ENCODE measurements at regions not wholly inside any gene's neighbourhood (a gene's known extent, or its start where the extent isn't known, plus 50 kb on each side); places are given as distances from the start of the nearest gene placed in this dataset.

GRCh38 chr14:101017209-101017608 is 113.7 kb upstream of the RTL1 start:
- H4K20me1 ChIP-seq (ENCODE audit: insufficient read depth, low read length) = peaks cover 57% of the 10 kb centered on the region
- TF ChIP-seq MAFK (IDR thresholded peaks at IDR 0.05; ENCODE audit: low read depth, low read length) (peak; percentile 66), FOS (IDR thresholded peaks at IDR 0.05; ENCODE audit: low read depth, low read length) (no peak)
- no peak overlapping the region for H3K56ac ChIP-seq (ENCODE audit: extremely low read depth, insufficient read depth, low read length)
- H4K5ac ChIP-seq (ENCODE audit: low read depth, low read length) = no peak overlapping the region
- no peak overlapping the region for H3K18ac ChIP-seq (ENCODE audit: low read depth, low read length)
- ChIA-PET POLR2A (ENCODE audit: unreplicated experiment) (no interaction called here), CTCF (no interaction called here)
- BruUV-seq (replicated peaks) = no TSS peak
- H3K36me3 ChIP-seq (ENCODE audit: control insufficient read depth, insufficient read depth, low read length) = peaks cover 34% of the 10 kb centered on the region
- peaks cover 4 to 45% of the 10 kb centered on the region in 2 experiments; a peak in 3 of 4 replicates for H3K79me1 ChIP-seq (ENCODE audit: low read depth in 1 of 2, low read length in 2 of 2)
- H2BK5ac ChIP-seq (ENCODE audit: low read depth, low read length, poor library complexity, severe bottlenecking) = no peak overlapping the region
- no CpG with 5 or more reads among the region's 1 CpG for WGBS, 2 experiments (ENCODE audit: extremely low coverage in 2 of 2, insufficient read length in 1 of 2)
- H3K4ac ChIP-seq (ENCODE audit: low read depth, low read length) = no peak overlapping the region
- H3K23ac ChIP-seq (ENCODE audit: low read depth, low read length) = no peak overlapping the region
- H2BK15ac ChIP-seq (ENCODE audit: low read depth, low read length) = no peak overlapping the region
- no peak overlapping the region for H4K91ac ChIP-seq (ENCODE audit: insufficient read depth, low read depth, low read length)
- H4K8ac ChIP-seq (ENCODE audit: low read depth in 2 of 2, low read length in 2 of 2) = no peak overlapping the region
- in situ Hi-C loops (cut with MboI; ENCODE audit: low sequenced_read_pairs) = no loop called here
- intact Hi-C loops (cut with micrococcal nuclease) = no loop called here
- H3K9me3 ChIP-seq (ENCODE audit: control insufficient read depth, insufficient read depth, low read length) = no peaks in the 10 kb centered on the region
- no peak overlapping the region for H2AK9ac ChIP-seq (replicated peaks; ENCODE audit: low read depth, low read length, poor library complexity)
- no peak overlapping the region for H2BK20ac ChIP-seq (ENCODE audit: low read depth, low read length)
- H2AFZ ChIP-seq (replicated peaks; ENCODE audit: low read length, poor library complexity) = no peak overlapping the region
- peaks cover 15% of the 10 kb centered on the region for H3K9me1 ChIP-seq (ENCODE audit: insufficient read depth, low read length)
- no peak overlapping the region for H3K4me3 ChIP-seq (ENCODE audit: insufficient read depth, low read depth, low read length)
- no peak overlapping the region for H3K9ac ChIP-seq (ENCODE audit: low read depth, low read length)
- H3K27me3 ChIP-seq (ENCODE audit: control insufficient read depth, insufficient read depth, low read length) = no peaks in the 10 kb centered on the region
- dilution Hi-C loops (cut with HindIII; ENCODE audit: low sequenced_read_pairs, unreplicated experiment) = no loop called here
- peak; percentile 45 for ATAC-seq (ENCODE audit: low read depth)
- H3K4me2 ChIP-seq (ENCODE audit: low read depth, low read length) = no peak overlapping the region
- H3K27ac ChIP-seq (ENCODE audit: insufficient read depth, low read length) = no peak overlapping the region
- H2BK120ac ChIP-seq (ENCODE audit: low read depth, low read length) = no peak overlapping the region
- DNase-seq = peak; percentile 51
- H3K4me1 ChIP-seq (ENCODE audit: control insufficient read depth, insufficient read depth, low read length) = no peaks in the 10 kb centered on the region
- H2AK5ac ChIP-seq (ENCODE audit: low read depth, low read length) = no peak overlapping the region
- no peak overlapping the region for H3K14ac ChIP-seq (replicated peaks; ENCODE audit: low read depth, low read length)
